ENCODE measurements at regions not wholly inside any gene's neighbourhood (a gene's known extent, or its start where the extent isn't known, plus 50 kb on each side); places are given as distances from the start of the nearest gene placed in this dataset.
"Not testable (repeated sequence)": the region's sequence is repeated elsewhere in the genome, so short reads cannot be mapped to it uniquely, and the experiment has no call there.

- DNase-seq, result no peak
Measured at GRCh38 chr1:234782791-234783190, 172.8 kb upstream of the IRF2BP2 start.

- DNase-seq, result no peak
Measured at GRCh38 chr1:234782105-234782751, 172.2 kb upstream of the IRF2BP2 start.

GRCh38 chr1:234781241-234782065, 171.5 kb upstream of the IRF2BP2 start:
- DNase-seq, result no peak

- no peak for DNase-seq
Measured at GRCh38 chr1:234780531-234781162, 170.7 kb upstream of the IRF2BP2 start.

- DNase-seq, result no peak
Measured at GRCh38 chr1:234780112-234780511, 170.1 kb upstream of the IRF2BP2 start.

GRCh38 chr1:234779600-234779999, 169.6 kb upstream of the IRF2BP2 start:
- not testable (repeated sequence) for DNase-seq

- DNase-seq, result no peak
Measured at GRCh38 chr1:234779160-234779538, 169.2 kb upstream of the IRF2BP2 start.

- no peak for DNase-seq
Measured at GRCh38 chr1:234778221-234779159, 168.5 kb upstream of the IRF2BP2 start.

GRCh38 chr1:234777856-234778220, 167.9 kb upstream of the IRF2BP2 start:
- no peak for DNase-seq

GRCh38 chr1:234776876-234777855, 167.2 kb upstream of the IRF2BP2 start:
- DNase-seq, result no peak

GRCh38 chr1:234776256-234776875, 166.4 kb upstream of the IRF2BP2 start:
- DNase-seq, result no peak

- DNase-seq, result no peak
Measured at GRCh38 chr1:234775477-234776246, 165.7 kb upstream of the IRF2BP2 start.

GRCh38 chr1:234774971-234775370, 165.0 kb upstream of the IRF2BP2 start:
- DNase-seq, result no peak

GRCh38 chr1:234773936-234774677, 164.1 kb upstream of the IRF2BP2 start:
- DNase-seq, result no peak

GRCh38 chr1:234772345-234773147, 162.6 kb upstream of the IRF2BP2 start:
- DNase-seq, result peak; percentile 50

- DNase-seq, result no peak
Measured at GRCh38 chr1:234771642-234772344, 161.8 kb upstream of the IRF2BP2 start.

GRCh38 chr1:234770924-234771540, 161.1 kb upstream of the IRF2BP2 start:
- DNase-seq, result no peak

All from effector CD8-positive, alpha-beta T cell (primary cell).